HepG2 (cell line): ENCODE measurements at regions not wholly inside any gene's neighbourhood (a gene's known extent, or its start where the extent isn't known, plus 50 kb on each side); places are given as distances from the start of the nearest gene placed in this dataset.

Source experiments
- ATAC-seq: fragments of 200-7000 bp; cut with Tn5 transposase; 3 replicates; pipeline ENCODE4 v1.9.1; 2020; ENCODE audit warnings: mild to moderate bottlenecking, moderate library complexity
- BruUV-seq: library from RNA; stranded (reverse); fragments of 400-500 nt; replicated peaks from 2 replicates; lab custom pipeline; 2021; lab: Mats Ljungman, UMichigan
- CTCF ChIA-PET: fragments of 300-600 bp; formaldehyde crosslinking; extraction: SDS; loops from one replicate; lab custom pipeline; 2021; ENCODE audit warnings: low total read pairs, inconsistent platforms, low intra/inter-chr PET ratio; lab: Yijun Ruan, JAX
- POLR2A ChIA-PET: fragments of 350-600 bp; sonication (Branson Sonifier 250); formaldehyde crosslinking; loops from one replicate; lab custom pipeline; 2020; ENCODE audit warnings: antibody characterized with exemption, inconsistent platforms; lab: Yijun Ruan, JAX
- DNase-seq: peaks from one replicate; pipeline ENCODE4 v3.0.0-alpha.2; 2015; ENCODE audit warnings: low spot score
- FAIRE-seq: peaks from 3 replicates; lab custom pipeline; 2011; peaks lifted over from hg19 to GRCh38; lab: Jason Lieb, UNC
- H2AFZ ChIP-seq: one replicate; pipeline ENCODE4 v1.6.1; 2011; ENCODE audit warnings: low read length, inconsistent platforms
- H3K27ac ChIP-seq: fragments of 300-600 bp; 3 replicates; pipeline ENCODE4 v1.8.0; 2011; ENCODE audit warnings: mixed run types, mild to moderate bottlenecking, mixed read lengths, low read length, inconsistent platforms; ENCODE audit not compliant: insufficient read depth; ENCODE audit errors: extremely low read length
- H3K27me3 ChIP-seq, 2 experiments: fragments of 200-600 bp in 1 of 2; 2 replicates in 1 of 2; 3 replicates in 1 of 2; pipeline versions ENCODE4 v1.6.0 to v1.8.0; 2011; ENCODE audit warnings: low read length in 2 of 2, mild to moderate bottlenecking in 2 of 2, moderate library complexity in 2 of 2, inconsistent platforms in 1 of 2; ENCODE audit not compliant: insufficient read depth in 2 of 2, control insufficient read depth in 1 of 2
- H3K36me3 ChIP-seq, 2 experiments: fragments of 200-600 bp in 1 of 2; replicated peaks in 1 of 2; 2 replicates in 1 of 2; 3 replicates in 1 of 2; pipeline versions ENCODE4 v1.5.1 to v1.8.0; 2011; ENCODE audit warnings: low read length in 2 of 2, inconsistent platforms in 1 of 2; ENCODE audit not compliant: insufficient read depth in 2 of 2, control insufficient read depth in 1 of 2
- H3K4me1 ChIP-seq: 2 replicates; pipeline ENCODE4 v1.5.1; 2012; ENCODE audit warnings: low read length, inconsistent platforms; ENCODE audit not compliant: insufficient read depth
- H3K4me2 ChIP-seq: 2 replicates; pipeline ENCODE4 v1.6.0; 2011; ENCODE audit warnings: low read depth, low read length, inconsistent platforms
- H3K4me3 ChIP-seq, 3 experiments: fragments of 200-600 bp in 1 of 3; sonication (generic), shearing (Covaris generic) in 1 of 3; replicated peaks in 1 of 3; 2 replicates each; pipeline ENCODE4 v1.5.1; 2011 to 2016; ENCODE audit warnings: low read length in 3 of 3, inconsistent platforms in 2 of 3, low read depth in 2 of 3, mild to moderate bottlenecking in 2 of 3, control low read depth in 1 of 3, mixed read lengths in 1 of 3; ENCODE audit not compliant: insufficient read depth in 1 of 3
- H3K79me2 ChIP-seq: one replicate; pipeline ENCODE4 v1.6.1; 2011; ENCODE audit warnings: low read length, inconsistent platforms; ENCODE audit not compliant: insufficient read depth
- H3K9ac ChIP-seq: 2 replicates; pipeline ENCODE4 v1.6.0; 2011; ENCODE audit warnings: mild to moderate bottlenecking, low read depth, low read length, inconsistent platforms; ENCODE audit not compliant: insufficient read depth
- H3K9me3 ChIP-seq: 2 replicates; pipeline ENCODE4 v1.5.1; 2012; ENCODE audit warnings: mild to moderate bottlenecking, low read length
- H4K20me1 ChIP-seq: 2 replicates; pipeline ENCODE4 v1.6.0; 2011; ENCODE audit warnings: inconsistent platforms, mild to moderate bottlenecking, low read length, moderate library complexity; ENCODE audit not compliant: insufficient read depth
- AKAP8 ChIP-seq: sonication (generic); formaldehyde crosslinking; IDR thresholded peaks from 2 replicates; pipeline ENCODE4 v1.5.1; 2020; ENCODE audit warnings: mild to moderate bottlenecking, missing genetic modification reagents
- CHD2 ChIP-seq: IDR thresholded peaks from 2 replicates; pipeline ENCODE4 v1.6.1; 2011; ENCODE audit warnings: low read depth, low read length, improper control_type of control experiment
- MED8 ChIP-seq: sonication (generic); formaldehyde crosslinking; IDR thresholded peaks from 2 replicates; pipeline ENCODE4 v1.8.1; 2023; ENCODE audit warnings: mild to moderate bottlenecking, missing genetic modification reagents; ENCODE audit not compliant: insufficient replicate concordance
- MIXL1 ChIP-seq: IDR thresholded peaks from 2 replicates; pipeline ENCODE4 v1.6.1; 2016
- SUZ12 ChIP-seq: fragments of 150-350 bp; IDR thresholded peaks from 2 replicates; pipeline ENCODE4 v1.6.1; 2014; ENCODE audit warnings: low read depth, low read length
- WIZ ChIP-seq: sonication (generic); formaldehyde crosslinking; IDR thresholded peaks from 2 replicates; pipeline ENCODE4 v1.5.1; 2020; ENCODE audit warnings: mild to moderate bottlenecking, missing genetic modification reagents
- ZNF138 ChIP-seq: sonication (generic); formaldehyde crosslinking; IDR thresholded peaks from 2 replicates; pipeline ENCODE4 v1.5.0; 2020; ENCODE audit warnings: mild to moderate bottlenecking, low read depth, missing genetic modification reagents
- ZNF20 ChIP-seq: sonication (generic); formaldehyde crosslinking; IDR thresholded peaks from 2 replicates; pipeline ENCODE4 v1.4.0; 2020; ENCODE audit warnings: mild to moderate bottlenecking, moderate library complexity, missing genetic modification reagents
- ZNF235 ChIP-seq: sonication (generic); formaldehyde crosslinking; IDR thresholded peaks from 2 replicates; pipeline ENCODE4 v1.8.1; 2023; ENCODE audit warnings: mild to moderate bottlenecking, missing genetic modification reagents, borderline replicate concordance
- ZNF44 ChIP-seq: sonication (generic); formaldehyde crosslinking; IDR thresholded peaks from 2 replicates; pipeline ENCODE4 v1.5.1; 2020; ENCODE audit warnings: mild to moderate bottlenecking, missing genetic modification reagents
- ZNF773 ChIP-seq: sonication (generic); formaldehyde crosslinking; IDR thresholded peaks from 2 replicates; pipeline ENCODE4 v1.4.0; 2020; ENCODE audit warnings: missing genetic modification reagents, borderline replicate concordance
- ZNF790 ChIP-seq: sonication (generic); formaldehyde crosslinking; IDR thresholded peaks from 2 replicates; pipeline ENCODE4 v1.8.0; 2022; ENCODE audit warnings: missing genetic modification reagents, mild to moderate bottlenecking, borderline replicate concordance
- WGBS: methylation state at CpG from one replicate; pipeline ENCODE4 v1.1.6; 2017; ENCODE audit warnings: low lambda C conversion rate; 5-methylcytosine and 5-hydroxymethylcytosine counted together
- in situ Hi-C: cut with HindIII; loops from 2 replicates; pipeline ENCODE4 v1.10.0; 2017; ENCODE audit warnings: low pct_unique_long_range_greater_than_20kb; ENCODE audit not compliant: extremely low pct_ligation_motif_present
- intact Hi-C: fragments of 100-400 bp; cut with micrococcal nuclease; formaldehyde crosslinking; loops from one replicate; pipeline ENCODE4 v1.10.0; 2022; ENCODE audit not compliant: unreplicated experiment
- TF ChIP-seq, protein P1 (sequence below): sonication (generic); formaldehyde crosslinking; conservative IDR thresholded peaks from 2 replicates; pipeline ENCODE4 v1.8.0; 2022; ENCODE audit warnings: missing genetic modification reagents

DNA sequence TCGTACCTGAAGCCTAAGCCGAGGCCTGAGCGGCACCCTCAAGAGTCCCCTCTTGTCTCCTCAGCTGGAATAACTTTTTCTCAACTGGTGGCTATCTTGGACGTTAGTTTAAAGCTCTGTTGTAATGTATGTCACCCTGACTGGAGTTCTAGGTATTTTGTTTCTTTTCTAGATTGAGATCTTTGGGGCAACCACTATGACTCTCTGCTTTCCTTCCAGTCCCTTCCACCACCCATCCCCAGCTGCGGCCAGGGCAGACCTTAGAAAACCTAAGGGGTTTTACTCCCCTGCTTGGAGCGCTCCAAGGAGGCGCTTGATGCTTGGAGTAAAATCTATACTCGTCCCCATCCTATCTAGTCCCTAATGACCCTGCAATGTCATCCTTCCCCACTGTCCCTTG, 74.6 kb upstream of the MRPS6 start:
- no peak overlapping the region for H3K9ac ChIP-seq
- DNase-seq (no peak), FAIRE-seq (no peak), ATAC-seq (no peak)
- in situ Hi-C loops, result no loop called here
- no peak overlapping the region for H3K4me3 ChIP-seq
- no TSS peak for BruUV-seq
- H2AFZ ChIP-seq, result no peak overlapping the region
- no peaks in the 10 kb centered on the region for H3K36me3 ChIP-seq
- H3K4me1 ChIP-seq, result 0 out of 2 replicates have a peak, but pooled peaks cover 4% of the 10 kb centered on the region
- TF ChIP-seq ZNF44 (CRISPR knock-in tag) (no peak), WIZ (CRISPR knock-in tag) (no peak), ZNF20 (no peak), AKAP8 (CRISPR knock-in tag) (no peak), SUZ12 (no peak), MED8 (no peak), ZNF235 (CRISPR knock-in tag) (no peak), MIXL1 (CRISPR knock-in tag) (no peak), ZNF773 (CRISPR knock-in tag) (no peak), ZNF138 (CRISPR knock-in tag) (no peak), CHD2 (no peak), ZNF790 (CRISPR knock-in tag) (no peak)
- TF ChIP-seq, protein P1, sequence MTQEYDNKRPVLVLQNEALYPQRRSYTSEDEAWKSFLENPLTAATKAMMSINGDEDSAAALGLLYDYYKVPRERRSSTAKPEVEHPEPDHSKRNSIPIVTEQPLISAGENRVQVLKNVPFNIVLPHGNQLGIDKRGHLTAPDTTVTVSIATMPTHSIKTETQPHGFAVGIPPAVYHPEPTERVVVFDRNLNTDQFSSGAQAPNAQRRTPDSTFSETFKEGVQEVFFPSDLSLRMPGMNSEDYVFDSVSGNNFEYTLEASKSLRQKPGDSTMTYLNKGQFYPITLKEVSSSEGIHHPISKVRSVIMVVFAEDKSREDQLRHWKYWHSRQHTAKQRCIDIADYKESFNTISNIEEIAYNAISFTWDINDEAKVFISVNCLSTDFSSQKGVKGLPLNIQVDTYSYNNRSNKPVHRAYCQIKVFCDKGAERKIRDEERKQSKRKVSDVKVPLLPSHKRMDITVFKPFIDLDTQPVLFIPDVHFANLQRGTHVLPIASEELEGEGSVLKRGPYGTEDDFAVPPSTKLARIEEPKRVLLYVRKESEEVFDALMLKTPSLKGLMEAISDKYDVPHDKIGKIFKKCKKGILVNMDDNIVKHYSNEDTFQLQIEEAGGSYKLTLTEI (CRISPR knock-in tag), result no peak
- TF ChIP-seq, all 625 proteins: peak for 0
- peaks cover 0 to 4% of the 10 kb centered on the region in 2 experiments; a peak in 3 of 5 replicates for H3K27me3 ChIP-seq
- H3K4me2 ChIP-seq, result no peak overlapping the region
- ChIA-PET CTCF (no interaction called here), POLR2A (no interaction called here)
- H3K9me3 ChIP-seq, result no peaks in the 10 kb centered on the region
- 16% methylated on average over 7 of the region's 8 CpGs for WGBS
- H3K79me2 ChIP-seq, result no peaks in the 10 kb centered on the region
- intact Hi-C loops, result no loop called here
- H3K27ac ChIP-seq, result no peak overlapping the region
- no peaks in the 10 kb centered on the region for H4K20me1 ChIP-seq
